Right lobe of liver (tissue), 6 donors: ENCODE measurements at regions not wholly inside any gene's neighbourhood (a gene's known extent, or its start where the extent isn't known, plus 50 kb on each side); places are given as distances from the start of the nearest gene placed in this dataset.

Source experiments
- ATAC-seq, 4 donors: fragments of 200-7000 bp; cut with Tn5 transposase; one replicate each; pipeline ENCODE4 v1.9.1; 2020; ENCODE audit warnings: mild to moderate bottlenecking in 4 of 4, moderate library complexity in 4 of 4
- DNase-seq, 3 donors: peaks; one replicate each; pipeline ENCODE4 v3.0.0-alpha.2; 2020
- H3K27ac ChIP-seq, 3 donors: fragments of 200-600 bp; one replicate each; pipeline ENCODE4 v1.8.0; 2022
- H3K27me3 ChIP-seq, 2 donors: fragments of 200-600 bp; one replicate each; pipeline ENCODE4 v1.8.0; 2022
- H3K36me3 ChIP-seq, 4 donors: fragments of 200-600 bp; sonication (generic) in 1 of 4; one replicate each; pipeline versions ENCODE4 v1.5.1 to v1.8.0; 2017 to 2022; ENCODE audit warnings: control low read depth in 1 of 4
- H3K4me1 ChIP-seq, 4 donors: fragments of 200-600 bp; sonication (generic) in 1 of 4; one replicate each; pipeline versions ENCODE4 v1.5.1 to v1.8.0; 2017 to 2022; ENCODE audit warnings: control low read depth in 1 of 4
- H3K4me3 ChIP-seq, 3 donors: fragments of 200-600 bp; one replicate each; pipeline ENCODE4 v1.8.0; 2022
- H3K9me3 ChIP-seq, 4 donors: fragments of 200-600 bp; sonication (generic) in 1 of 4; one replicate each; pipeline versions ENCODE4 v1.5.1 to v1.8.0; 2017 to 2022; ENCODE audit warnings: control low read depth in 1 of 4
- POLR2A ChIP-seq: fragments of 450-650 bp; IDR thresholded peaks from one replicate; pipeline ENCODE4 v1.6.1; 2017; ENCODE audit warnings: antibody characterized with exemption, mild to moderate bottlenecking
- WGBS: methylation state at CpG from one replicate; pipeline ENCODE4 v1.1.6; 2018; ENCODE audit warnings: low coverage, low lambda C conversion rate; ENCODE audit not compliant: insufficient coverage; ENCODE audit errors: missing lambda C conversion rate; 5-methylcytosine and 5-hydroxymethylcytosine counted together
- intact Hi-C, 2 donors: fragments of 100-400 bp; cut with DNase I; formaldehyde crosslinking; loops; one replicate each; pipeline versions ENCODE4 v1.11.2 to v1.14.1; 2022
- TF ChIP-seq, protein P1 (sequence below), 4 donors: fragments of 200-600 bp in 3 of 4; fragments of 450-650 bp in 1 of 4; IDR thresholded peaks; one replicate each; pipeline versions ENCODE4 v1.5.1 to v1.8.0; 2016 to 2022; ENCODE audit warnings: antibody characterized with exemption in 4 of 4, mild to moderate bottlenecking in 2 of 4
- donor health status: DM: no; HTN: yes; CAD: no.
- donor health status: DM: no; HTN: no; CAD: no.
- donor health status: DM: no; HTN: no; CAD: no.
- donor health status: DM: no; HTN: yes; CAD: no.
- donor health status: DM: no; HTN: yes; CAD: no.

DNA sequence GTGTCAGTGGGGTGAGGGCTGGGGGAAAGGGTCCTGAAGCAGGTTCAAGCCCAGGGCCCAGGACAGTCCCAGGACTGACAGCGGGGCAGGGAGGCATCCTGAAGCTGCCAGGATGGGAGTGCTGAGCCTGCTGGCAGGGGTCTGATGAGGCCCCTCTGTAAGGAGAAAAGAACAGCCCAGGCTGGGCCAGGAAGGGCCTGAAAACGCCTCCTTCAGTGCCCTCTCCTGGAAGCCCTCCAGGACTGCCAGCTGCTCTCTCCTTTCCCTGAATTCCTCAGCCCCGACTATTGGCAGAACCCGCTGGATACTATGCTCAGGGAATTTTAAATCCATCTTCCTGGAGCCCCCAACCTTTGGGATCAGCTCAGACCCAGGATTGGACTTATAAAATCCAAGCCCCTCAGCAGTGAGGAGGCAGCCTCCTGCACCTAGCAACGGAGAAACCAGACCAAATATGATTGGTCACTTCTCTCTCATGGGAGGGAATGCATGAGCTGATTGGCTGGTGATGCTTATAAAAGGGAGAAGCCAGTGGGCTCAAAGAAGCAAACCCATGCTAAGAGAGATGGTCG is 203.5 kb upstream of the LINGO1 start:
- TF ChIP-seq, protein P1, sequence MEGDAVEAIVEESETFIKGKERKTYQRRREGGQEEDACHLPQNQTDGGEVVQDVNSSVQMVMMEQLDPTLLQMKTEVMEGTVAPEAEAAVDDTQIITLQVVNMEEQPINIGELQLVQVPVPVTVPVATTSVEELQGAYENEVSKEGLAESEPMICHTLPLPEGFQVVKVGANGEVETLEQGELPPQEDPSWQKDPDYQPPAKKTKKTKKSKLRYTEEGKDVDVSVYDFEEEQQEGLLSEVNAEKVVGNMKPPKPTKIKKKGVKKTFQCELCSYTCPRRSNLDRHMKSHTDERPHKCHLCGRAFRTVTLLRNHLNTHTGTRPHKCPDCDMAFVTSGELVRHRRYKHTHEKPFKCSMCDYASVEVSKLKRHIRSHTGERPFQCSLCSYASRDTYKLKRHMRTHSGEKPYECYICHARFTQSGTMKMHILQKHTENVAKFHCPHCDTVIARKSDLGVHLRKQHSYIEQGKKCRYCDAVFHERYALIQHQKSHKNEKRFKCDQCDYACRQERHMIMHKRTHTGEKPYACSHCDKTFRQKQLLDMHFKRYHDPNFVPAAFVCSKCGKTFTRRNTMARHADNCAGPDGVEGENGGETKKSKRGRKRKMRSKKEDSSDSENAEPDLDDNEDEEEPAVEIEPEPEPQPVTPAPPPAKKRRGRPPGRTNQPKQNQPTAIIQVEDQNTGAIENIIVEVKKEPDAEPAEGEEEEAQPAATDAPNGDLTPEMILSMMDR (IDR thresholded peaks at IDR 0.05) = no peak
- TF ChIP-seq POLR2A = no peak
- Histone ChIP-seq H3K4me3 (no peak overlapping the region), H3K27ac (no peak overlapping the region), H3K4me1 (no peaks in the 10 kb centered on the region), H3K9me3 (no peaks in the 10 kb centered on the region), H3K27me3 (no peaks in the 10 kb centered on the region), H3K36me3 (no peaks in the 10 kb centered on the region)
- intact Hi-C loops = no loop called here
- ATAC-seq (no peak), DNase-seq (peak in 2 of 3 donors; percentile 22 to 39)
- 18% methylated on average over 4 of the region's 6 CpGs for WGBS

DNA sequence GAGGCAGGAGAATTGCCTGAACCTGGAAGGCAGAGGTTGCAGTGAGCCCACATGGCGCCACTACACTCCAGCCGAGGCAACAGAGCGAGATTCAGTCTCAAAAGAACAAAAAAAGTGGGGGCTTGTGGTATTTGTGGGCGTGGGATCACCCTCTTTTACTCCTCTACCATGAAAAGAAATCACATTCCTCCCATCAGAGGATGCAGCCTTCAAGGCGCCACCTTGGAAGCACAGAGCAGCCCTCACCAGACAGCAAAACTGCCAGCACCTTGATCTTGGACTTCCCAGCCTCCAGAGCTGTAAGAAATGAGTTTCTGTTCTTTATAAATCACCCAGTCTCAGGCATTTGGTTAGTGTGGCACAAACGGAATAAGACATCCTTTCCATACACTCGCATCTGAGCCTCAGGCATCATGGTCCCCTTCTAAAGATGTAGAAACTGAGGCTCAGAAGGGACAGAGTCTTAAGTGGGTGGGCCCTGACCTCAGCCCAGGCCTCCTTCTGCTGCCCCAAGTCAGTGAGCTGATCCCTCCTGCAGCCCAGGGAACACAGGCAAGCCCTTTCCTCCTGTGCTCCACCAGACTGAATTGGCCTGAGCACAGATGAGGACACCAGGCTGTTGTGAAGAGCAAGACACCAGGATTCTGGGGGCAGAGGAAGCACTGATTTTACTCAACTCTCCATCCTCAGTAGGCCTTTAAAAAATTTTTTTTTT is 201.7 kb upstream of the LINGO1 start:
- no peak for ATAC-seq
- Histone ChIP-seq H3K27ac (no peak overlapping the region), H3K9me3 (no peaks in the 10 kb centered on the region), H3K4me3 (no peak overlapping the region), H3K27me3 (no peaks in the 10 kb centered on the region), H3K4me1 (no peaks in the 10 kb centered on the region), H3K36me3 (no peaks in the 10 kb centered on the region)
- DNase-seq = peak in 1 of 3 donors; percentile 14
- WGBS = 82% methylated on average over 5 of the region's 7 CpGs
- intact Hi-C loops = no loop called here
- TF ChIP-seq, protein P1 (IDR thresholded peaks at IDR 0.05) = no peak
- TF ChIP-seq POLR2A = no peak

DNA sequence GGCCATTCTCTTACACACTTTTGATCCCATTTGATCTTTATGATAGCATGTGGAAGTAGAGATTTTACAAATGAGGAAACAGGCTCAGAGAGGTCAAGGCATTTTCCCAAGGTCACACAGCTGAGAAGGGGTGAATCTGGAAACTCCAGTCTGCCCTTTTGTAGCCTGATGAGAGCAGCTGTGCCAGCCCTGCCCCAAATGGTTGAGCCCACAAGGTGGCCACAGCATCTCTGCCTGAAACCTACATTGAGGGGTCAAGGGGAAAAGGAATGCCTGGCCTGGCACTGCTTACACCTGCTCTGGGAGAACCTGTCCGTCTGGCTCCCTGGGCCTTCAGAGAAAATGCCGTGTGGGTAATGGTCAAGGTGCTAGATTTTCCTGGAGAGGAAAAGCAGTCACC is 200.2 kb upstream of the LINGO1 start:
- DNase-seq = peak in 1 of 3 donors; percentile 18
- H3K27me3 ChIP-seq = no peaks in the 10 kb centered on the region

DNA sequence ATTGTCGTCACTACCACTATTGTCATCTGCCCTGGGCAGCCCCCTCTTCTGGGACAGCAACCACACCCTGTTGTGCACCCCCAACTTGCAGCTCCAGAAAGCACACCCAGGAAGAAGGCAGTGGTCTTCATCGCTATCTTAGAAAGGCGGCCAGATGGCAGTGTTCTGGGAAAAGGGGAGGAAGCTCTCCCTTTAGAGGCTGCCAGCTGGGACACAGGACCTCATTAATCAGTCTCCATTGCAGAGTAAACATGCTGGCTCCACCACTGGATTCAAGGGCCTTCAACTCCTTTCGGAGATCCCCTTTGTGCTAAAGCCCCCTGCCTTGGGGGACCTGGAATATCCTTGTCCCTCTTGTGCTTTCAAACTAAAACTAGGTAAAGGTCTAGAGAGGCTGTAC is 199.3 kb upstream of the LINGO1 start:
- Histone ChIP-seq H3K27ac (no peak overlapping the region), H3K36me3 (no peaks in the 10 kb centered on the region), H3K27me3 (no peaks in the 10 kb centered on the region), H3K4me3 (no peak overlapping the region), H3K9me3 (no peaks in the 10 kb centered on the region), H3K4me1 (no peaks in the 10 kb centered on the region)
- intact Hi-C loops = no loop called here
- peak in 1 of 3 donors; percentile 6 for DNase-seq
- WGBS = 52% methylated on average over 3 of the region's 4 CpGs
- ATAC-seq = no peak
- TF ChIP-seq POLR2A = no peak
- TF ChIP-seq, protein P1 (IDR thresholded peaks at IDR 0.05) = no peak

More for the DNA sequence above, 200.2 kb upstream of the LINGO1 start:
- WGBS = no CpG with 5 or more reads among the region's 2 CpGs
- intact Hi-C loops = no loop called here
- Histone ChIP-seq H3K4me3 (no peak overlapping the region), H3K27ac (no peak overlapping the region), H3K36me3 (no peaks in the 10 kb centered on the region), H3K9me3 (no peaks in the 10 kb centered on the region), H3K4me1 (no peaks in the 10 kb centered on the region)
- TF ChIP-seq POLR2A = no peak
- TF ChIP-seq, protein P1 (IDR thresholded peaks at IDR 0.05) = no peak
- no peak for ATAC-seq
